Activated CD4-positive, alpha-beta T cell treated with anti-CD3 and anti-CD28 coated beads for 36 hours (primary cell): ENCODE measurements at regions not wholly inside any gene's neighbourhood (a gene's known extent, or its start where the extent isn't known, plus 50 kb on each side); places are given as distances from the start of the nearest gene placed in this dataset.

Source experiments
- ATAC-seq: fragments of 200-7000 bp; cut with Tn5 transposase; one replicate; pipeline ENCODE4 v1.10.0; 2021; ENCODE audit warnings: mild to moderate bottlenecking, moderate library complexity
- CTCF ChIA-PET: fragments of 350-600 bp; sonication (Branson Sonifier 250); formaldehyde crosslinking; loops from one replicate; lab custom pipeline; 2021; ENCODE audit warnings: antibody characterized with exemption; lab: Charles Lee
- POLR2A ChIA-PET: fragments of 350-600 bp; sonication (Branson Sonifier 250); formaldehyde crosslinking; loops from one replicate; lab custom pipeline; 2021; ENCODE audit warnings: antibody characterized with exemption, inconsistent platforms; lab: Charles Lee
- DNase-seq: peaks from one replicate; pipeline ENCODE4 v3.0.0-alpha.2; 2020
- H3K27ac Mint-ChIP-seq: one replicate; pipeline ENCODE4 v1.8.0; 2021; ENCODE audit warnings: mixed read lengths
- H3K27me3 Mint-ChIP-seq: one replicate; pipeline ENCODE4 v1.8.0; 2021; ENCODE audit warnings: mixed read lengths
- H3K36me3 Mint-ChIP-seq: one replicate; pipeline ENCODE4 v1.8.0; 2021; ENCODE audit warnings: low read depth, mixed read lengths
- H3K4me1 Mint-ChIP-seq: one replicate; pipeline ENCODE4 v1.8.0; 2021; ENCODE audit warnings: mixed read lengths
- H3K4me3 Mint-ChIP-seq: one replicate; pipeline ENCODE4 v1.8.0; 2021; ENCODE audit warnings: mild to moderate bottlenecking, moderate library complexity, mixed read lengths
- H3K9me3 Mint-ChIP-seq: one replicate; pipeline ENCODE4 v1.8.0; 2021; ENCODE audit warnings: low read depth, mixed read lengths
- intact Hi-C, 2 experiments: fragments of 100-400 bp; cut with DNase I in 1 of 2; cut with micrococcal nuclease in 1 of 2; formaldehyde crosslinking; loops; one replicate each; pipeline versions ENCODE4 v1.14.2 to v1.15.1; 2022 to 2024; cut with DNase I, micrococcal nuclease

DNA sequence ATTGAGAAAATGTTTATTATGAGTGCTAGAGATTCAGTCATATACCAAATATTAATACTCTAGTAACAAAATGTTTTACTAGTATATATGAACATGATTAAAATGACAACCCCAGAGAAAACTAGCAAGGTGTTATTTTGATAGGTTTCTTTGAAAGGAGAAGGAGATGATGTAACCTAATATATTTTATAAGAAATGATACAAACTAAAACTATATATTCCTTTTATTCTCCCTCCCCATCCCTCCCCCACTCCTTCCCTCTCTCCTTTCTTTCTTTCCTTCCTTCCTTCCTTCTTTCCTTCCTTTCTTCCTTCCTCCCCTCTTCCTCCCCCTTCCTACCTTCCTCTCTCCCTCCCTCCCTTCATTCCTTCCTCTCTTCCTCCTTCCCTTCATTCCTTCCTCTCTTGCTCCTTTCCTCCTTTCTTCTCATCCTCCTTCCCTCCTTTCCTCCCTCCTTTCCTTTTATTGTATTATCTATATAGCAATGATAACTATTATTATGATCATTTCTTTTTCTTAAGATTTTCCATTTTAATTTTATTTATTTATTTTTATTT is 215.3 kb upstream of the MEF2C start:
- CTCF ChIA-PET: no interaction called here
- Mint-ChIP-seq H3K36me3 (no peaks in the 10 kb centered on the region), H3K27me3 (no peaks in the 10 kb centered on the region), H3K27ac (no peak overlapping the region), H3K4me3 (no peak overlapping the region), H3K4me1 (peaks cover 3% of the 10 kb centered on the region), H3K9me3 (no peaks in the 10 kb centered on the region)
- POLR2A ChIA-PET: no interaction called here
- DNase-seq (no peak), ATAC-seq (no peak)
- intact Hi-C loops: no loop called here

DNA sequence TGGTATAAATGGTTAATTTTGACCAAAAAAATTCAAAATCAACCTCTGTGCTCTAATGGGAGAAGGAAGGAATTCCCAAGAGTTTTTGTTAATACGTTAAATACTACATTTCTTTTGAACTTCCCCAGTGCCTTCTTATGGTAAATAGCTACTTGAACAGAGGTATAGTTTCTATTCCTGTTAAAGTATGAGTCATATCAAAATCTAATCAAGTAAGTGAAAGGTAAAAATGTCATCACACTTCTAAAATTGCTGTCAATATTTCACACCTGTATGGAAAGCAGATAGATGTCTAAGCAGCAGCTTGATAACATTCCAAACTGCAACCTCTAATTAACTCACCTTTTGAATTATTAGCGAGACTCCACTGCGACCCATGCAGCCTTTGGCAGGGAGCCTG is 214.1 kb upstream of the MEF2C start:
- DNase-seq: no peak
- Mint-ChIP-seq H3K4me1 (peaks cover 3% of the 10 kb centered on the region), H3K27ac (no peak overlapping the region), H3K36me3 (no peaks in the 10 kb centered on the region), H3K27me3 (no peaks in the 10 kb centered on the region), H3K4me3 (no peak overlapping the region), H3K9me3 (no peaks in the 10 kb centered on the region)
- ATAC-seq: no peak
- intact Hi-C loops: no loop called here
- ChIA-PET CTCF (no interaction called here), POLR2A (interaction anchor here (0.7 kb wide), 1 partner anchor 24 kb away, joined by 4 read pairs; no protein-coding TSS in a partner anchor)

DNA sequence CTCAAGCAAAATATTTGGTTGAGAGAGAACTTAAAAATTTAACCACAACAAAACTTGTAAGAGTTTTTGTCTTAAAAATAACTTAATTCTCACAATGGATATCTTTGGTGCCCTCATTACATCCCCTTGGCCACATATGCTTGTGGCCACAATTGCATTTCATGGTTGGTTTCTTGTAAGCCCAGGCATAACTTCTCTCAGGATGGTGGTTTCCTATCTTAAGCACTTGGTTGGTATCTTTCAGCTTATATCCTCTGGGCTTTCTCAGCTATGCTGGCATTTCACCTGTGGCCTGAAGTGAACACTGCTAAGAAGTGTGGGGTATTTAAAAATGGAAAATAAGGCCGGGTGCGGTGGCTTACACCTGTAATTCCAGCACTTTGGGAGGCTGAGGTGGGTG is 212.4 kb upstream of the MEF2C start:
- no peak overlapping the region for H3K27ac Mint-ChIP-seq
- H3K9me3 Mint-ChIP-seq: no peaks in the 10 kb centered on the region
- intact Hi-C loops: no loop called here
- DNase-seq (no peak), ATAC-seq (no peak)
- H3K27me3 Mint-ChIP-seq: no peaks in the 10 kb centered on the region
- no peaks in the 10 kb centered on the region for H3K36me3 Mint-ChIP-seq
- no peak overlapping the region for H3K4me3 Mint-ChIP-seq
- peaks cover 3% of the 10 kb centered on the region for H3K4me1 Mint-ChIP-seq
- POLR2A ChIA-PET: no interaction called here
- CTCF ChIA-PET: no interaction called here

GRCh38 chr5:89090037-89090436 is 207.1 kb upstream of the MEF2C start:
- no peaks in the 10 kb centered on the region for H3K27me3 Mint-ChIP-seq
- CTCF ChIA-PET: interaction anchor here (1.2 kb wide), 1 partner anchor 359 kb away, joined by 3 read pairs; no protein-coding TSS in a partner anchor
- POLR2A ChIA-PET: no interaction called here
- H3K9me3 Mint-ChIP-seq: no peaks in the 10 kb centered on the region
- intact Hi-C loops: no loop called here
- H3K27ac Mint-ChIP-seq: no peak overlapping the region
- ATAC-seq (no peak), DNase-seq (no peak)
- no peaks in the 10 kb centered on the region for H3K36me3 Mint-ChIP-seq
- no peak overlapping the region for H3K4me3 Mint-ChIP-seq
- H3K4me1 Mint-ChIP-seq: no peaks in the 10 kb centered on the region

DNA sequence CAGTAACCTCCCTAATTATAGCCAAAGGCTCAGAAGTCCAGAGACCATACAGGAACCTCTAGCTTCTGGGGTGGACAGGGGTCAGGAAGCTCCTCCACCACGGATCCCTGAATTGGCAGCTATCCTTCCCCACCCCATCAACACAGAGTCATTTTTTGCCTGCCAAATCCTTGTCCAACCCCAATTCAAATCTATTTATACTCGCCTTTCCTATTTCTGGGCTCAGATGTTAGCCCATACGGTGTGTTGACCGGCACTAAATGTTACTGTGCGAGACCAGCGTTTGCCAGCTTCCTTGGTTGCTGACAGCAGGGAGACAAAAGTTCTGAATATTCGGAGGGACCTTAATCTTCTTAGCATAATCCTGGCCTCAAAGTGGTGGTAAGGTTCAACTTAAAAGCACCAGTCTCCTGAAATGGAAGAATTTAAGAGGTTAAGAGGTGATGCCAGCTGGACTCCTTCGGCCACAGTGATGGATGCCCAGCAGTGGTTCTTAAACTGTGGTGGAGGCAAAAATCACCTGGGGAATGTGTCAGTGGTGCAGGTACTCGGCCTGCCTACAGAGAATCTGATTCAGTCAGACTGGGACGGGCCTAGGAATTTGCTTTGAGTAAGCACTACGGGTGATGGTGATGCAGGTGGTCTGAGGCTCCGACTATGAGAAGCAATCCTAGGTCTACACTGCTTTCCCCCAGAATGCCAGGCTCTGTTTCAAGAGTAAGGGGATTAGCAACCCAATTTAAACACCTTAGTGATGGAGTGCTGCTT is 204.8 kb upstream of the MEF2C start:
- H3K4me3 Mint-ChIP-seq: no peak overlapping the region
- POLR2A ChIA-PET: no interaction called here
- H3K4me1 Mint-ChIP-seq: no peaks in the 10 kb centered on the region
- no peaks in the 10 kb centered on the region for H3K9me3 Mint-ChIP-seq
- ATAC-seq (no peak), DNase-seq (no peak)
- H3K36me3 Mint-ChIP-seq: no peaks in the 10 kb centered on the region
- CTCF ChIA-PET: interaction anchor here (0.6 kb wide), 1 partner anchor 1093 kb away, joined by 3 read pairs; no protein-coding TSS in a partner anchor
- H3K27ac Mint-ChIP-seq: no peak overlapping the region
- H3K27me3 Mint-ChIP-seq: no peaks in the 10 kb centered on the region
- intact Hi-C loops: no loop called here

- intact Hi-C loops: no loop called here
- no peaks in the 10 kb centered on the region for H3K4me1 Mint-ChIP-seq
- POLR2A ChIA-PET: no interaction called here
Observed at GRCh38 chr5:89087128-89087527, 204.1 kb upstream of the MEF2C start.

GRCh38 chr5:89086390-89087086 is 203.6 kb upstream of the MEF2C start:
- ChIA-PET POLR2A (no interaction called here), CTCF (no interaction called here)
- no peaks in the 10 kb centered on the region for H3K4me1 Mint-ChIP-seq
- no peak overlapping the region for H3K4me3 Mint-ChIP-seq
- H3K27ac Mint-ChIP-seq: no peak overlapping the region
- no peaks in the 10 kb centered on the region for H3K27me3 Mint-ChIP-seq
- DNase-seq (no peak), ATAC-seq (no peak)
- no peaks in the 10 kb centered on the region for H3K36me3 Mint-ChIP-seq
- intact Hi-C loops: no loop called here
- H3K9me3 Mint-ChIP-seq: no peaks in the 10 kb centered on the region

More at GRCh38 chr5:89087128-89087527, 204.1 kb upstream of the MEF2C start:
- no peaks in the 10 kb centered on the region for H3K27me3 Mint-ChIP-seq
- DNase-seq (no peak), ATAC-seq (no peak)
- H3K27ac Mint-ChIP-seq: no peak overlapping the region
- CTCF ChIA-PET: interaction anchor here (0.6 kb wide), 1 partner anchor 1094 kb away, joined by 3 read pairs; no protein-coding TSS in a partner anchor
- no peaks in the 10 kb centered on the region for H3K9me3 Mint-ChIP-seq
- no peaks in the 10 kb centered on the region for H3K36me3 Mint-ChIP-seq
- H3K4me3 Mint-ChIP-seq: no peak overlapping the region

GRCh38 chr5:89083791-89084190 is 200.8 kb upstream of the MEF2C start:
- intact Hi-C loops: no loop called here
- H3K9me3 Mint-ChIP-seq: no peaks in the 10 kb centered on the region
- no peaks in the 10 kb centered on the region for H3K27me3 Mint-ChIP-seq
- ChIA-PET POLR2A (no interaction called here), CTCF (no interaction called here)
- no peaks in the 10 kb centered on the region for H3K36me3 Mint-ChIP-seq
- H3K27ac Mint-ChIP-seq: no peak overlapping the region
- ATAC-seq (no peak), DNase-seq (no peak)
- no peak overlapping the region for H3K4me3 Mint-ChIP-seq
- H3K4me1 Mint-ChIP-seq: no peaks in the 10 kb centered on the region

- ATAC-seq (no peak), DNase-seq (no peak)
- ChIA-PET CTCF (interaction anchor here (1.1 kb wide), 1 partner anchor 354 kb away, joined by 3 read pairs; no protein-coding TSS in a partner anchor), POLR2A (no interaction called here)
- no peak overlapping the region for H3K27ac Mint-ChIP-seq
- no peaks in the 10 kb centered on the region for H3K27me3 Mint-ChIP-seq
- no peak overlapping the region for H3K4me3 Mint-ChIP-seq
- H3K36me3 Mint-ChIP-seq: no peaks in the 10 kb centered on the region
- H3K4me1 Mint-ChIP-seq: no peaks in the 10 kb centered on the region
- H3K9me3 Mint-ChIP-seq: no peaks in the 10 kb centered on the region
- intact Hi-C loops: no loop called here
Observed at GRCh38 chr5:89081360-89081759, 198.4 kb upstream of the MEF2C start.

DNA sequence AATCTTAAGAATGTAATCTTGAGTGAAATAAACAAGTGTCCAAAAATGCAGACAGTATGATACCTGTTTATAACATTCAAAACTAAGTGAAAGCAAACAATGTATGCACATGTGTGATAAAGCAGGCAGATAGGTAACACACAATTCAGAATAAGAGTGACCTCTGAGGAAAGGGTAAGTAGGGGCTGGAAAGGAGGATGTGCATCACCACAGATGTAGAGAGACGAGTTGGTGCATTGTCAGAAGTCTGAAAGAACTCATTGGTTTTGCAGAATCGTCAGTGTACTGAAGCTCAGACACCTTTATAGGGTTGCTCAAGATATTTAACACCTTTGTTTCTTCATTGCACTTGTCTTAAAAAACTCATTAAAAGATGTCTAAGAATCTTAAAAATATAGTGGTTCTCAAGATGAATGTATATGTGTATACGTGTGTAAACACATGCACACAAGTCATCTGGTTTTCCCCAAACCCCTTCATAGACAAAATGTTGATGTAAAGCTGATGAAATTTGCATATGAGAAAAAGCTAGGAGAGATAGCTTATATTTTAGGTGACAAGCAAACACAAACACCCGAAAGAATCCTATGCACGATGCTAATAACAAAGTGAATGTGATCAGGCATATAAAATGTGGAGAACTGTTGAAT is 197.6 kb upstream of the MEF2C start:
- no peaks in the 10 kb centered on the region for H3K27me3 Mint-ChIP-seq
- no peaks in the 10 kb centered on the region for H3K9me3 Mint-ChIP-seq
- no peaks in the 10 kb centered on the region for H3K4me1 Mint-ChIP-seq
- no peak for ATAC-seq
- CTCF ChIA-PET: no interaction called here
- DNase-seq: no peak
- H3K4me3 Mint-ChIP-seq: no peak overlapping the region
- H3K27ac Mint-ChIP-seq: no peak overlapping the region
- POLR2A ChIA-PET: no interaction called here
- no peaks in the 10 kb centered on the region for H3K36me3 Mint-ChIP-seq
- intact Hi-C loops: no loop called here

- Mint-ChIP-seq H3K27me3 (peaks cover 7% of the 10 kb centered on the region), H3K4me3 (no peak overlapping the region), H3K36me3 (no peaks in the 10 kb centered on the region), H3K9me3 (no peaks in the 10 kb centered on the region), H3K27ac (no peak overlapping the region), H3K4me1 (no peaks in the 10 kb centered on the region)
- ChIA-PET POLR2A (interaction anchor here (0.6 kb wide), 1 partner anchor 24 kb away, joined by 4 read pairs; no protein-coding TSS in a partner anchor), CTCF (no interaction called here)
- intact Hi-C loops: no loop called here
- ATAC-seq (no peak), DNase-seq (no peak)
Observed at GRCh38 chr5:89072842-89073672, 190.1 kb upstream of the MEF2C start.
